ENCODE measurements at regions not wholly inside any gene's neighbourhood (a gene's known extent, or its start where the extent isn't known, plus 50 kb on each side); places are given as distances from the start of the nearest gene placed in this dataset.

DNA sequence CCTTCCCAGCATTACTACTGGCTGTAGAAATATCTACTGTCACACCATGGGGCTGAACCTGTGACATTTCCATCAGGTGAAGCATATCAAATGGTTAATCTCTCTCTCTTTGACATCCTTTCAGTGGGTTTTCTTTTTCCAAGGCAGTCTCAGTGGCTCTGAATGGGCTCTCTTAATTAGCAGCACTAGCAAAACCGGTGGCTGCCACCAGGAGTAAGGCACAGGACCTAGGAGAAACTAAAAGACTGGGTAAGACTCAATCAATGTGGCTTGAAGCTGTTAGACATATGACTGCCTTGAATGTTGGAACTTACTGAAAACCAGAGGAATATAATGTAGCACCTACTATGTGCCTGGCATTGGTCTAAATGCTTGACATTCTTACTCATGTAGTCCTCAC, 445.0 kb upstream of the KIF2A start:
- TF ChIP-seq CTCF (IDR thresholded peaks at IDR 0.05; ENCODE audit: borderline replicate concordance, extremely low read depth, low read length, poor library complexity, severe bottlenecking) (no peak), EZH2 (IDR thresholded peaks at IDR 0.05; ENCODE audit: borderline replicate concordance, low read depth, low read length, severe bottlenecking) (no peak)
